ENCODE measurements at regions not wholly inside any gene's neighbourhood (a gene's known extent, or its start where the extent isn't known, plus 50 kb on each side); places are given as distances from the start of the nearest gene placed in this dataset.

DNA sequence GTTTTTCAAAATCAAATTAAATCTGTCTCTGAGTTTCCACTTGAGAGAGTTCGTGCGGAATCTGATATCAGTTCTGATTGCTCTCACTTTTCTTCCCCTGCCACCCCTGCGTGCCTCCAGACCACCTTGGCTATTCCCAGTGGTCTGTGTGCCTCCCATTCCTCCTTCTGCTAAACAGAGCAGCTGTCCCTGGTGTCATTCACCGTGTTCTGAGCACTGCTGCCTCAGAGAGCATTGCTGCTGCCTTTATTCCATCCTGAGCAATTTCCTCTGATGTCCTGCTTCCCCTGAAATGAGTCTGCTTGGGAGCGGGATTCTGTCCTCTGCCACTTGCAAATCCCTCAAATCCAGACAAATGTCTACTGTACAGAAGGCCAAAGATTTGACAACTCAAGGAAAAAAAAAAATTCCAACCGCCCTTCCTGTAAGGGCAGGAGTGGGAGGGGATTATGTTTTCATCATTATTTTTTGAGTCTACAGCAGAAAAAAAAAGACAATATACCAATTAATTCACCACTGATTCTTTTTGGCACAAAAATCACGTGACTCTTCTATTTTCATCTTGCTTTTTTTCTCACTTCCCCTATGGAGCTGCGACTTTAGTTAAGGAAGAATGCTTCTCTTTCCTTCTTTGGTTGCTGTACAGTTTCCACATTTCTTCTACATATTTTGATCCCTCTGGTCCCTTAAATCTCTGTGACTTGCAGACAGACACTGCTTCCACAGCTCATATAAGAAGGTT is 833.0 kb downstream of the EPHA7 start:
- TF ChIP-seq POLR2A (IDR thresholded peaks at IDR 0.05): no peak
- TF ChIP-seq, protein P1, sequence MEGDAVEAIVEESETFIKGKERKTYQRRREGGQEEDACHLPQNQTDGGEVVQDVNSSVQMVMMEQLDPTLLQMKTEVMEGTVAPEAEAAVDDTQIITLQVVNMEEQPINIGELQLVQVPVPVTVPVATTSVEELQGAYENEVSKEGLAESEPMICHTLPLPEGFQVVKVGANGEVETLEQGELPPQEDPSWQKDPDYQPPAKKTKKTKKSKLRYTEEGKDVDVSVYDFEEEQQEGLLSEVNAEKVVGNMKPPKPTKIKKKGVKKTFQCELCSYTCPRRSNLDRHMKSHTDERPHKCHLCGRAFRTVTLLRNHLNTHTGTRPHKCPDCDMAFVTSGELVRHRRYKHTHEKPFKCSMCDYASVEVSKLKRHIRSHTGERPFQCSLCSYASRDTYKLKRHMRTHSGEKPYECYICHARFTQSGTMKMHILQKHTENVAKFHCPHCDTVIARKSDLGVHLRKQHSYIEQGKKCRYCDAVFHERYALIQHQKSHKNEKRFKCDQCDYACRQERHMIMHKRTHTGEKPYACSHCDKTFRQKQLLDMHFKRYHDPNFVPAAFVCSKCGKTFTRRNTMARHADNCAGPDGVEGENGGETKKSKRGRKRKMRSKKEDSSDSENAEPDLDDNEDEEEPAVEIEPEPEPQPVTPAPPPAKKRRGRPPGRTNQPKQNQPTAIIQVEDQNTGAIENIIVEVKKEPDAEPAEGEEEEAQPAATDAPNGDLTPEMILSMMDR (IDR thresholded peaks at IDR 0.05): no peak

All from body of pancreas (tissue), 4 donors.